ENCODE measurements at regions not wholly inside any gene's neighbourhood (a gene's known extent, or its start where the extent isn't known, plus 50 kb on each side); places are given as distances from the start of the nearest gene placed in this dataset.

DNA sequence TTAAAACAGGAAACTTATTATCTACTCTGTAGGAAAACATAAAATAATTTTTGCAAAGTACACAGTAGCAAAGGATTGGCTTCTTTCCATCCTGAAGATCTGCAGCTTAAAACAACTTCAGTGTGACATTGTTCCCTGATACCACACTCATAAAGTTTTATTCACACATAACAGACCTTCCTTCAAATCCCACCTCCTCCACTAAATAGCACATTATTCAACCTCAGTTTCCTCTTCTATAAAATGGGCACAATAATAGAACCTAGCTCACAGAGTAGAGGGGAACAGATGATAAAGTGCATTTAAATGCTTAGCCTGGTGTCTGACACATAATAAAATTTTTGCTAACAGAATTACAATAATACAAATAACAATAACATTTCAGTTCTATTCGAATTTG, 250.4 kb upstream of the RBBP8 start (continued):
- no peak for TF ChIP-seq CTCF (IDR thresholded peaks at IDR 0.05 in 2 of 3, conservative IDR thresholded peaks at IDR 0.05 in 1 of 3; ENCODE audit: borderline replicate concordance in 1 of 3, insufficient read depth in 1 of 3, low read depth in 2 of 3, low read length in 2 of 3)
- no peak for TF ChIP-seq YY1 (IDR thresholded peaks at IDR 0.05; ENCODE audit: extremely low read depth, insufficient replicate concordance, low read depth, low read length)
- no peak for TF ChIP-seq RAD21 (IDR thresholded peaks at IDR 0.05; ENCODE audit: low read depth)
- no peak for TF ChIP-seq REST (IDR thresholded peaks at IDR 0.05; ENCODE audit: low read depth)

DNA sequence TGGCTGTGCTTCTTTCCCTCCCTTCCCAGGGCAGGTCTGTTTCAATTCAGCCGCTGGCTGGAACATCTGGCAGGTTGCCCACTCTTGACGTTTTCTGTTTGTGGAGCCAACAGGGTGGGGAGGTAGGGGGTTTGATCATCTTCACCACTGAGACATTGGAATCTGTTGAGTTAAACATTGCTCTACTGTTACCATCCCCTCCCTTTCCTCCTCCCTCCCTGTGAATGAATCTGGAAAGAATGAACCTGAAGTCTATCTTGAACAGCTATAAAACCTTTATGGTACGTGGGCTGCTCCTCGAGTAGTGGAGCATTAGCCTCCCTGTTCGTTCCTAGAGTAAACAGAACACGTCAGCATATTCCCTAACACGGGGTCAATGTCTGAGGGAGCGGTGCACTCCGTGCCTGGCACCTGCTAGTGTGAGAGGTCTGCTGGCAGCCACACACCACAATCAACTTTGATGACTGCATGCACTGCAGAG, 249.9 kb upstream of the RBBP8 start:
- no peak overlapping the region for H3K4me2 ChIP-seq (ENCODE audit: low read length)
- ATAC-seq (no peak), DNase-seq (ENCODE audit: low read depth, low spot score) (no peak)
- no peak overlapping the region for H3K27ac ChIP-seq (ENCODE audit: low read depth, low read length)
- RAD21 ChIA-PET (ENCODE audit: low non-redundant PET in 1 of 2, low total read pairs in 2 of 2, uncharacterized antibody in 2 of 2, unreplicated experiment in 2 of 2), result no interaction called here
- no peaks in the 10 kb centered on the region for H3K9me2 ChIP-seq (ENCODE audit: insufficient read depth)
- no peaks in the 10 kb centered on the region for H3K79me2 ChIP-seq (ENCODE audit: insufficient read depth, low read length)
- H3K9ac ChIP-seq (ENCODE audit: low read length), result no peak overlapping the region
- intact Hi-C loops (cut with micrococcal nuclease), result no loop called here
- no peaks in the 10 kb centered on the region for H3K9me3 ChIP-seq (ENCODE audit: control insufficient read depth in 1 of 2, insufficient read depth in 1 of 2, low read depth in 1 of 2, low read length in 2 of 2)
- no peak overlapping the region for H2AFZ ChIP-seq (ENCODE audit: low read depth, low read length, poor library complexity, severe bottlenecking)
- H3K36me3 ChIP-seq (ENCODE audit: control insufficient read depth in 1 of 2, insufficient read depth in 2 of 2, low read length in 2 of 2), result no peaks in the 10 kb centered on the region
- POLR2A ChIA-PET, result no interaction called here
- peaks cover 8% of the 10 kb centered on the region; the same call in 1 of the 2 replicates for H3K27me3 ChIP-seq (ENCODE audit: insufficient read depth, low read length)
- H3K4me3 ChIP-seq (replicated peaks in 1 of 2; ENCODE audit: low read depth in 1 of 2, low read length in 2 of 2), result no peak overlapping the region
- no peaks in the 10 kb centered on the region for H3K4me1 ChIP-seq (ENCODE audit: control insufficient read depth in 1 of 2, insufficient read depth in 2 of 2, low read length in 2 of 2)
- CTCF ChIA-PET, result no interaction called here
- no TSS peak for BruUV-seq (replicated peaks)
- H4K20me1 ChIP-seq (ENCODE audit: insufficient read depth), result no peaks in the 10 kb centered on the region
- TF ChIP-seq EGR1 (IDR thresholded peaks at IDR 0.05; ENCODE audit: low read depth) (no peak), CTCF (IDR thresholded peaks at IDR 0.05 in 2 of 3, conservative IDR thresholded peaks at IDR 0.05 in 1 of 3; ENCODE audit: borderline replicate concordance in 1 of 3, insufficient read depth in 1 of 3, low read depth in 2 of 3, low read length in 2 of 3) (no peak), JUND (IDR thresholded peaks at IDR 0.05) (no peak), EZH2phosphoT487 (IDR thresholded peaks at IDR 0.05; ENCODE audit: borderline replicate concordance) (no peak), SRF (IDR thresholded peaks at IDR 0.05; ENCODE audit: low read depth) (no peak), SIN3A (IDR thresholded peaks at IDR 0.05; ENCODE audit: low read depth) (no peak), ZNF274 (IDR thresholded peaks at IDR 0.05; ENCODE audit: low read depth, low read length) (no peak), POLR2A (IDR thresholded peaks at IDR 0.05; ENCODE audit: borderline replicate concordance, extremely low read depth, insufficient read depth, insufficient read length) (no peak), ELF1 (IDR thresholded peaks at IDR 0.05; ENCODE audit: borderline replicate concordance, low read depth) (no peak), FOSL1 (IDR thresholded peaks at IDR 0.05; ENCODE audit: low read depth) (no peak), CEBPB (IDR thresholded peaks at IDR 0.05; ENCODE audit: low read depth) (no peak), TCF7L2 (IDR thresholded peaks at IDR 0.05; ENCODE audit: borderline replicate concordance, extremely low read depth, insufficient read depth, insufficient read length) (no peak), ZFX (IDR thresholded peaks at IDR 0.05) (no peak), YY1 (IDR thresholded peaks at IDR 0.05; ENCODE audit: extremely low read depth, insufficient replicate concordance, low read depth, low read length) (no peak), POLR2AphosphoS5 (IDR thresholded peaks at IDR 0.05; ENCODE audit: low read depth, low read length) (no peak), MAX (IDR thresholded peaks at IDR 0.05) (no peak), CBX3 (IDR thresholded peaks at IDR 0.05; ENCODE audit: low read depth) (no peak)

Data from HCT116 (cell line).